GM23248 (cell line): ENCODE measurements at regions not wholly inside any gene's neighbourhood (a gene's known extent, or its start where the extent isn't known, plus 50 kb on each side); places are given as distances from the start of the nearest gene placed in this dataset.

Source experiments
- EZH2 ChIP-seq: fragments of 200-600 bp; sonication (generic); IDR thresholded peaks from 2 replicates; pipeline ENCODE4 v1.6.1; 2018; ENCODE audit warnings: antibody characterized with exemption, mild to moderate bottlenecking; ENCODE audit not compliant: insufficient read depth, poor library complexity, severe bottlenecking
- EZH2phosphoT487 ChIP-seq: fragments of 200-600 bp; sonication (generic); IDR thresholded peaks from 2 replicates; pipeline ENCODE4 v1.6.1; 2018; ENCODE audit warnings: antibody characterized with exemption, moderate library complexity, mild to moderate bottlenecking, low read depth; ENCODE audit not compliant: insufficient read depth

DNA sequence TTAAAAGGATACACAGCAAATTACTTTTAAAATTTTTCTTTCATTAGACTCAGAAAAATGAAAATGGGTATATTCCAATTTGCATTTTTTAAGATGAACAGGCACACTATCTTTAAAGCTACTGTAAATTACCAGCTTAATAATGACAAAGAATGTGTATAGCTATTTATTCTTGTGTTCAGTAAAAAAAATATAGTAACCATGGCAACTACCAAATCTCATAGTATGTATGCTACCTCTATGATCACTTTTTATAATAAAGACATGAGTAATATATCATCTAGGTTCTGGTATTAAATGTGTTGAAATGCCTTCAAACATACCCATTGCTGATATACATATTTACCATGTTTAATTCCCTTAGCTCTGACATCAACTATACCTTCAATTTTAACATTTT is 383.2 kb downstream of the FOXG1 start:
- TF ChIP-seq EZH2phosphoT487 (no peak), EZH2 (no peak)
